ENCODE measurements at regions not wholly inside any gene's neighbourhood (a gene's known extent, or its start where the extent isn't known, plus 50 kb on each side); places are given as distances from the start of the nearest gene placed in this dataset.

GRCh38 chr6:115001731-115002350 is 659.0 kb upstream of the HS3ST5 start:
- TF ChIP-seq, protein P1, sequence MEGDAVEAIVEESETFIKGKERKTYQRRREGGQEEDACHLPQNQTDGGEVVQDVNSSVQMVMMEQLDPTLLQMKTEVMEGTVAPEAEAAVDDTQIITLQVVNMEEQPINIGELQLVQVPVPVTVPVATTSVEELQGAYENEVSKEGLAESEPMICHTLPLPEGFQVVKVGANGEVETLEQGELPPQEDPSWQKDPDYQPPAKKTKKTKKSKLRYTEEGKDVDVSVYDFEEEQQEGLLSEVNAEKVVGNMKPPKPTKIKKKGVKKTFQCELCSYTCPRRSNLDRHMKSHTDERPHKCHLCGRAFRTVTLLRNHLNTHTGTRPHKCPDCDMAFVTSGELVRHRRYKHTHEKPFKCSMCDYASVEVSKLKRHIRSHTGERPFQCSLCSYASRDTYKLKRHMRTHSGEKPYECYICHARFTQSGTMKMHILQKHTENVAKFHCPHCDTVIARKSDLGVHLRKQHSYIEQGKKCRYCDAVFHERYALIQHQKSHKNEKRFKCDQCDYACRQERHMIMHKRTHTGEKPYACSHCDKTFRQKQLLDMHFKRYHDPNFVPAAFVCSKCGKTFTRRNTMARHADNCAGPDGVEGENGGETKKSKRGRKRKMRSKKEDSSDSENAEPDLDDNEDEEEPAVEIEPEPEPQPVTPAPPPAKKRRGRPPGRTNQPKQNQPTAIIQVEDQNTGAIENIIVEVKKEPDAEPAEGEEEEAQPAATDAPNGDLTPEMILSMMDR (IDR thresholded peaks at IDR 0.05; ENCODE audit: low read length) = no peak
- TF ChIP-seq EZH2 (IDR thresholded peaks at IDR 0.05; ENCODE audit: borderline replicate concordance, low read length) = no peak

All from OCI-LY1 (cell line).